DND-41 (cell line): ENCODE measurements at regions not wholly inside any gene's neighbourhood (a gene's known extent, or its start where the extent isn't known, plus 50 kb on each side); places are given as distances from the start of the nearest gene placed in this dataset.

Experiments
- CTCF ChIP-seq: IDR thresholded peaks from 2 replicates; pipeline ENCODE4 v1.5.1; 2012; ENCODE audit warnings: borderline replicate concordance, low read length, moderate library complexity, mild to moderate bottlenecking; ENCODE audit not compliant: poor library complexity, severe bottlenecking; ENCODE audit errors: extremely low read depth
- EZH2 ChIP-seq: IDR thresholded peaks from 3 replicates; pipeline ENCODE4 v1.6.1; 2012; ENCODE audit warnings: borderline replicate concordance, low read depth, mild to moderate bottlenecking, moderate library complexity, low read length, inconsistent platforms; ENCODE audit not compliant: severe bottlenecking

- TF ChIP-seq CTCF (no peak), EZH2 (no peak)
Observed at GRCh38 chr2:176813621-176814049, 399.0 kb upstream of the HNRNPA3 start.
